Muscle layer of colon (tissue), 2 donors: ENCODE measurements at regions not wholly inside any gene's neighbourhood (a gene's known extent, or its start where the extent isn't known, plus 50 kb on each side); places are given as distances from the start of the nearest gene placed in this dataset.
"Not testable (repeated sequence)": the region's sequence is repeated elsewhere in the genome, so short reads cannot be mapped to it uniquely, and the experiment has no call there.

ENCODE experiments used
- H3K27ac ChIP-seq: one replicate; pipeline ENCODE4 v1.7.0; 2013; ENCODE audit warnings: low read depth, mild to moderate bottlenecking, low read length, moderate library complexity
- H3K27me3 ChIP-seq, 2 donors: one replicate each; pipeline ENCODE4 v1.7.0; 2013; ENCODE audit warnings: low read length in 2 of 2, mild to moderate bottlenecking in 2 of 2; ENCODE audit not compliant: insufficient read depth in 2 of 2, control insufficient read depth in 1 of 2
- H3K36me3 ChIP-seq: one replicate; pipeline ENCODE4 v1.7.0; 2013; ENCODE audit warnings: mild to moderate bottlenecking, low read length; ENCODE audit not compliant: insufficient read depth
- H3K4me1 ChIP-seq: one replicate; pipeline ENCODE4 v1.7.0; 2013; ENCODE audit warnings: mild to moderate bottlenecking, low read length; ENCODE audit not compliant: insufficient read depth
- H3K4me3 ChIP-seq, 2 donors: one replicate each; pipeline ENCODE4 v1.7.0; 2013; ENCODE audit warnings: low read length in 2 of 2, low read depth in 1 of 2, mild to moderate bottlenecking in 1 of 2, moderate library complexity in 1 of 2
- H3K9ac ChIP-seq: one replicate; pipeline ENCODE4 v1.7.0; 2013; ENCODE audit warnings: low read length
- H3K9me3 ChIP-seq: one replicate; pipeline ENCODE4 v1.7.0; 2013; ENCODE audit warnings: mild to moderate bottlenecking, low read length
- donor health status: abdominal sarcoma.
- donor health status: Adenocarcinoma of cecum.

DNA sequence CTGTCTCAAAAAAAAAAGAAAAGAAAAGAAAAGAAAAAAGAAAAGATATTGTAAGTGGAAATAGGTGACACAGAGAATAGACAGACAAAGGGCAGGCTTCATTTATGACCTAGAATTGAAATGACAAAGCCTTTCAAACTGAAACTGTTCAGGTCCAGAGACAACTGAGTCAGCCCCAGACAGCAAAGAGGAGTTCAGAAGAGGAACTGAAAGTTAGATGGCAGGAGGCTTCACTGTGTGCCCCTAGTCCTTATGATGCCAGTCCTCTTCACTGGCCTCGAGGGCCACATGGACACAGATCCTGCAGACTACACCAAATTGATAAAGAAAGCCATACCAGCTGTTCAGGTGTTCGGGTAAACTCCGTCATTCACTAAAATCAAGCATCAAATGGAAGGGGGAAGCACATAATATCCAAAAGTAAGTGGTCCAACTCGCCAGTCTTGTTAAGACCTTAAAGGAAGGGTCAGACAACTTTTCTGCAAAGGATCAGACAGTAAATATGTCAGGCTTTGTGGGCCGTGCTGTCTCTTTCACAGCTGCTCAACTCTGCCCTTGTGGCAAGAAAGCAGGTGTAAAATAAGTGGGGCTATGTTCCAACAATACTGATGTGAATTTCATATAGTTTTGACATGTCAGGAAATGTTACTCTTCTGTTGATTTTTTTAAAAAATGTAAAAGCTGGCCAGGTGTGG, 231.9 kb upstream of the MGAT5 start:
- Histone ChIP-seq H3K9me3 (no peaks in the 10 kb centered on the region), H3K27me3 (no peaks in the 10 kb centered on the region), H3K4me1 (no peaks in the 10 kb centered on the region), H3K36me3 (no peaks in the 10 kb centered on the region), H3K9ac (no peak overlapping the region), H3K4me3 (no peak overlapping the region), H3K27ac (no peak overlapping the region)

DNA sequence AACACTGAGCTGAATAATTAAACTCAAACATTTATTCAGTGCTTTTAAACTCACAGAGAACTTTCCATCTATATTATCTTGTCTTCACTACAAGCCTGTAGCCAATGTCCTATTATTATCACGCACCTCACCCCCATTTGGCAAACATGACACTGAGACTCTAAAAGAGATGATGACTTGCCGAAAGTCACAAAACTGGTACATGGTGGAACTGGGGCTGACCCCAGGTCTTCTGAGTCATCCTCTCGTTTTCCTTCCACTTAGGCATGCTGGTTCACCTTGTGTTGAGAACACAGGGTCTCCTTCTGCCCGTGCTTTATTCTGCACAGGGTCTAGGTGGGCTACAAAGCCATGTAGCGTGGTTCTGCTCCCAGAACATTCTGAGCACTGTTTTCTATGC, 230.0 kb upstream of the MGAT5 start:
- Histone ChIP-seq H3K36me3 (no peaks in the 10 kb centered on the region), H3K9ac (no peak overlapping the region), H3K9me3 (no peaks in the 10 kb centered on the region), H3K4me3 (no peak overlapping the region), H3K27me3 (peaks cover 0 to 7% of the 10 kb centered on the region in 2 donors), H3K27ac (no peak overlapping the region), H3K4me1 (no peaks in the 10 kb centered on the region)

DNA sequence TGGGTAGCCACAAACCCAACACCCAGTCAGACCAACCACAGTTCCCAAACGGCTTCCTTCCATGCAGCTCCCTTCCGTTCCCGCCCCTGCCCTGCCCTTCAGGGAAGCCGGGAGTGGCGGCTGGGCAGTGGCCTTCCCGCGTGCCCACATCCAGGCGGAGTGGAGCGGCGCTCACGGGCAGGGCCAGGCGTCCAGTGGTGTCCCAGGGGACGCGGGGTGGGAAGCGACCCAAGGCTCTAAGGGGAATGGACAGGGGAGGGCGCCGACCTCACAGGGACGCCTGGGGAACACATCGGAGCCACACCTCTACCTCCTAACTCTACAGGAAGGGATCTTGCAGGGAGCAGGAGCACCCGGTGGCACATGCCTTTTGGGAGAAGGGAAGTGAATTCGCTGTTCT, 225.9 kb upstream of the MGAT5 start:
- Histone ChIP-seq H3K4me3 (no peak overlapping the region), H3K4me1 (no peaks in the 10 kb centered on the region)

GRCh38 chr2:134029418-134029817, 224.5 kb upstream of the MGAT5 start:
- H3K9me3 ChIP-seq, result no peaks in the 10 kb centered on the region
- H3K4me3 ChIP-seq, result no peak overlapping the region
- no peaks in the 10 kb centered on the region for H3K4me1 ChIP-seq
- H3K27ac ChIP-seq, result no peak overlapping the region
- H3K27me3 ChIP-seq, result peaks cover 0 to 7% of the 10 kb centered on the region in 2 donors
- H3K9ac ChIP-seq, result no peak overlapping the region
- H3K36me3 ChIP-seq, result no peaks in the 10 kb centered on the region

More for the DNA sequence above, 225.9 kb upstream of the MGAT5 start:
- peaks cover 0 to 7% of the 10 kb centered on the region in 2 donors for H3K27me3 ChIP-seq
- H3K27ac ChIP-seq, result no peak overlapping the region
- H3K9me3 ChIP-seq, result no peaks in the 10 kb centered on the region
- no peak overlapping the region for H3K9ac ChIP-seq
- H3K36me3 ChIP-seq, result no peaks in the 10 kb centered on the region

GRCh38 chr2:134031539-134031938, 222.3 kb upstream of the MGAT5 start:
- Histone ChIP-seq H3K9me3 (no peaks in the 10 kb centered on the region), H3K4me3 (no peak overlapping the region), H3K9ac (no peak overlapping the region), H3K4me1 (no peaks in the 10 kb centered on the region), H3K36me3 (no peaks in the 10 kb centered on the region), H3K27me3 (peaks cover 0 to 7% of the 10 kb centered on the region in 2 donors), H3K27ac (no peak overlapping the region)

DNA sequence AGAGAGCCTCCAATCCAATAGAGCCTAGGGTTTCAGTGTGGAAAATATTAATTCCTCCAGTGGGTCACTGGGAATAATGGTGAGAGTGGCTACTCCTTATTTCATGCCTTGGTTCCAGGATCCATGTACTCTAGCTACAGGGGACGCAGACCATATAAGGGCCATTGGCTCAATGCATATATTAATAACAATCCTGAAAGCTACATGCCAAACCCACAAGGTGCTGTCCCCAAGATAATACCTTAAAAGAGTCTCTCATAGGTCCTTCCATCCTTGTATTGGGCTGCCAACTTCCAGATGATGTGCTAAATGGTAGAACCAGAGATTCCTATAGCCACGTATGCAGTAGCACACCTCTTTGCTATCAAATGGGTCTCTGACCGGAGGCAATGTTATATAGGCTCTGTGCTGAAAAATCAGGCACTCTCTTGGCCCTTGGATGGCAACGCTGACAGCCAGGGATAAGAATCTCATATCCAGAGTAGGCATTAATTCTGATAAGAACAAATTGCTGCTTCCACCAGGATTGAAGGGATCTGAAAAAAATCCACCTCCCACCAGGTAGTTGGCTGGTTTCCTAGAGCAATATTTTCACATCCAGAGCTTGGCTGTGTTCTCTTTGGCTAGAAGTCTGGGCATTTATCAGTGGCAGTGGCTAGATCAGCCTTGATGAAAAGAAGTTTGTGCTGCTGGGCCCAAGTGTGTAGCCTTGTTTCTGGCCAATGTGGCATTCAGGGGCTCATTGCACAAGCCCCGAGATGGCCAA, 218.1 kb upstream of the MGAT5 start:
- Histone ChIP-seq H3K4me1 (no peaks in the 10 kb centered on the region), H3K9me3 (no peaks in the 10 kb centered on the region), H3K9ac (no peak overlapping the region), H3K27ac (no peak overlapping the region), H3K36me3 (no peaks in the 10 kb centered on the region), H3K4me3 (no peak overlapping the region), H3K27me3 (no peaks in the 10 kb centered on the region)

DNA sequence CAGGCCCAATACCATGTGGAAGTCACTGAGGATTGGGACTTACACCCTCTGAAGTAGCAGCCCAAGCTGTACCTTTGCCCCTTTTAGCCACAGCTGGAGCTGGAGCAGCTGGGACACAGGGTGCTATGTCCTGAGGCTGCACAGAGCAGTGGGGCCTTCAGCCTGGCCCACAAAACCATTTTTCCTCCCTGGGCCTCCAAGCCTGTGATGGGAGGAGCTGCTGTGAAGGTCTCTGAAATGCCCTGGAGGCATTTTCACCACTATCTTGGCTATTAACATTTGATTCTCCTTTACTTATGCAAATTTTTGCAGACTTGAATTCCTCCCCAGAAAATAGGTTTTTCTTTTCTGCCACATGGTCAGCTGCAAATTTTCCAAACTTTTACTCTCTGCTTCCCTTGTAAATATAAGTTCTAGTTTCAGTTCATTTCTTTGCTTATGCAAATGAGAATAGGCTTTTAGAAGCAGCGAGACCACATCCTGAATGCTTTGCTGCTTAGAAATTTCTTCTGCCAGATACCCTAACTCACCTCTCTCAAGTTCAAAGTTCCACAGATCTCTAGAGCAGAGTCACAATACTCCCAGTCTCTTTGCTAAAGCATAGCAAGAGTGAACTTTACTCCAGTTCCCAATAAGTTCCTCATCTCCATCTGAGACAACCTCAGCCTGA, 213.8 kb upstream of the MGAT5 start:
- H3K27me3 ChIP-seq, result no peaks in the 10 kb centered on the region
- no peaks in the 10 kb centered on the region for H3K9me3 ChIP-seq
- no peak overlapping the region for H3K4me3 ChIP-seq
- no peaks in the 10 kb centered on the region for H3K36me3 ChIP-seq
- H3K27ac ChIP-seq, result no peak overlapping the region
- H3K4me1 ChIP-seq, result no peaks in the 10 kb centered on the region
- H3K9ac ChIP-seq, result no peak overlapping the region

GRCh38 chr2:134040626-134041172, 213.2 kb upstream of the MGAT5 start:
- H3K4me3 ChIP-seq, H3K9me3 ChIP-seq, H3K4me1 ChIP-seq, H3K27me3 ChIP-seq, H3K27ac ChIP-seq, H3K9ac ChIP-seq, H3K36me3 ChIP-seq: not testable (repeated sequence)

GRCh38 chr2:134041877-134042276, 212.0 kb upstream of the MGAT5 start:
- Histone ChIP-seq H3K27me3 (no peaks in the 10 kb centered on the region), H3K27ac (no peak overlapping the region), H3K9ac (no peak overlapping the region), H3K4me3 (no peak overlapping the region), H3K36me3 (no peaks in the 10 kb centered on the region), H3K9me3 (no peaks in the 10 kb centered on the region), H3K4me1 (no peaks in the 10 kb centered on the region)

DNA sequence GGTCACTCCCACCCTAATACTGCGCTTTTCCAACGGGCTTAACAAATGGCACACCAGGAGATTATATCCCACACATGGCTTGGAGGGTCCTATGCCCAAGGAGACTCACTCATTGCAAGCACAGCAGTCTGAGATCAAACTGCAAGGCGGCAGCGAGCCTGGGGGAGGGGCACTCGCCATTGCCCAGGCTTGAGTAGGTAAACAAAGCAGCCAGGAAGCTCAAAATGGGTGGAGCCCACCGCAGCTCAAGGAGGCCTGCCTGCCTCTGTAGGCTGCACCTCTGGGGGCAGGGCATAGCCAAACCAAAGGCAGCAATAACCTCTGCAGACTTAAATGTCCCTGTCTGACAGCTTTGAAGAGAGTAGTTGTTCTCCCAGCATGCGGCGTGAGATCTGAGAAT, 210.8 kb upstream of the MGAT5 start:
- H3K4me3 ChIP-seq, H3K27me3 ChIP-seq, H3K27ac ChIP-seq, H3K9ac ChIP-seq, H3K4me1 ChIP-seq, H3K9me3 ChIP-seq, H3K36me3 ChIP-seq: not testable (repeated sequence)

DNA sequence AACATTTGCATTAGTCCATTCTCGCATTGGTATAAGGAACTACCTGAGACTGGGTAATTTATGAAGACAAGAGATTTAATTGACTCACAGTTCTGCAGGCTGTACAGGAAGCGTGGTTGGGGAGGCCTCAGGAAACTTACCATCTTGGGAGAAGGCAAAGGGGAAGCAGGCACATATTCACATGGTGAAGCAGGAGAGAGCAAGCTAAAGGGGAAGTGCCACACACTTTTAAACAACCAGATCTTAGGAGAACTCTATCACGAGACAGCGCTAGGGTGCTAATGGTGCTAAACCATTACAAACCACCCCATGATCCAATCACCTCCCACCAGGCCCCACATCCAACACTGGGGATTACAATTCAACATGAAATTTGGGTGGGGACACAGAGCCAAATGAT, 201.7 kb upstream of the MGAT5 start:
- Histone ChIP-seq H3K4me1 (no peaks in the 10 kb centered on the region), H3K27me3 (no peaks in the 10 kb centered on the region), H3K27ac (no peak overlapping the region), H3K4me3 (no peak overlapping the region), H3K9ac (no peak overlapping the region), H3K36me3 (no peaks in the 10 kb centered on the region), H3K9me3 (no peaks in the 10 kb centered on the region)
